Fibroblast of lung (primary cell): ENCODE measurements at regions not wholly inside any gene's neighbourhood (a gene's known extent, or its start where the extent isn't known, plus 50 kb on each side); places are given as distances from the start of the nearest gene placed in this dataset.
"Not testable (repeated sequence)": the region's sequence is repeated elsewhere in the genome, so short reads cannot be mapped to it uniquely, and the experiment has no call there.

Experiments used
- DNase-seq, 2 donors: peaks; one replicate each; pipeline versions ENCODE4 v3.0.0 to v3.0.0-alpha.2; 2010; ENCODE audit warnings: low read depth in 2 of 2
- H2AFZ ChIP-seq: 2 replicates; pipeline ENCODE4 v1.5.1; 2012; ENCODE audit warnings: low read length, control low read depth, inconsistent platforms
- H3K27ac ChIP-seq: 2 replicates; pipeline ENCODE4 v1.5.1; 2011; ENCODE audit warnings: low read length, control low read depth; ENCODE audit not compliant: insufficient read depth
- H3K27me3 ChIP-seq: 2 replicates; pipeline ENCODE4 v1.5.1; 2011; ENCODE audit warnings: mild to moderate bottlenecking, low read length; ENCODE audit not compliant: control insufficient read depth, insufficient read depth
- H3K36me3 ChIP-seq: 2 replicates; pipeline ENCODE4 v1.5.1; 2011; ENCODE audit warnings: low read length; ENCODE audit not compliant: control insufficient read depth, insufficient read depth
- H3K4me1 ChIP-seq: 2 replicates; pipeline ENCODE4 v1.5.1; 2011; ENCODE audit warnings: low read length; ENCODE audit not compliant: control insufficient read depth, insufficient read depth; ENCODE audit errors: extremely low read depth
- H3K4me2 ChIP-seq: 2 replicates; pipeline ENCODE4 v1.5.1; 2011; ENCODE audit warnings: low read length, control low read depth; ENCODE audit not compliant: insufficient read depth; ENCODE audit errors: extremely low read depth
- H3K4me3 ChIP-seq, 4 experiments: fragments of 200-600 bp in 1 of 4; sonication (generic) in 1 of 4; replicated peaks in 1 of 4; 2 replicates each; pipeline ENCODE4 v1.5.1; 2011 to 2016; ENCODE audit warnings: low read length in 4 of 4, low read depth in 3 of 4, mild to moderate bottlenecking in 3 of 4, control low read depth in 2 of 4, inconsistent platforms in 1 of 4, mixed read lengths in 1 of 4; ENCODE audit not compliant: insufficient read depth in 1 of 4; ENCODE audit errors: control extremely low read depth in 1 of 4
- H3K79me2 ChIP-seq: 2 replicates; pipeline ENCODE4 v1.5.1; 2012; ENCODE audit warnings: mild to moderate bottlenecking, low read length, inconsistent platforms; ENCODE audit not compliant: control insufficient read depth, insufficient read depth
- H3K9ac ChIP-seq: 2 replicates; pipeline ENCODE4 v1.5.1; 2011; ENCODE audit warnings: mild to moderate bottlenecking, low read length, control low read depth; ENCODE audit not compliant: insufficient read depth
- H3K9me3 ChIP-seq: 2 replicates; pipeline ENCODE4 v1.5.1; 2012; ENCODE audit warnings: low read depth, low read length; ENCODE audit not compliant: control insufficient read depth, insufficient read depth
- H4K20me1 ChIP-seq: 2 replicates; pipeline ENCODE4 v1.5.1; 2011; ENCODE audit warnings: low read length; ENCODE audit not compliant: control insufficient read depth, insufficient read depth; ENCODE audit errors: extremely low read depth
- CTCF ChIP-seq, 2 donors: IDR thresholded peaks in 1 of 2; conservative IDR thresholded peaks in 1 of 2; 1 replicate in 1 of 2; 2 replicates in 1 of 2; pipeline ENCODE4 v1.5.1; 2011 to 2012; ENCODE audit warnings: low read length in 2 of 2, control low read depth in 1 of 2, inconsistent platforms in 1 of 2, low read depth in 1 of 2, mild to moderate bottlenecking in 1 of 2
- EZH2 ChIP-seq: IDR thresholded peaks from 2 replicates; pipeline ENCODE4 v1.5.1; 2012; ENCODE audit warnings: low read length, control low read depth, mild to moderate bottlenecking; ENCODE audit errors: missing control alignments

GRCh38 chr20:22523128-22523498 is 61.3 kb downstream of the FOXA2 start:
- no peak overlapping the region for H3K4me2 ChIP-seq
- no peak overlapping the region for H3K9ac ChIP-seq
- H3K4me3 ChIP-seq: no peak overlapping the region
- no peaks in the 10 kb centered on the region for H3K4me1 ChIP-seq
- no peaks in the 10 kb centered on the region for H3K36me3 ChIP-seq
- H3K9me3 ChIP-seq: no peaks in the 10 kb centered on the region
- H2AFZ ChIP-seq: no peak overlapping the region
- no peaks in the 10 kb centered on the region for H4K20me1 ChIP-seq
- H3K27ac ChIP-seq: no peak overlapping the region
- TF ChIP-seq EZH2: no peak
- TF ChIP-seq CTCF (conservative IDR thresholded peaks at IDR 0.05 in 1 of 2, IDR thresholded peaks at IDR 0.05 in 1 of 2; ENCODE audit: low read depth in 1 of 2, low read length in 2 of 2): no peak
- DNase-seq: no peak
- no peaks in the 10 kb centered on the region for H3K27me3 ChIP-seq
- no peaks in the 10 kb centered on the region for H3K79me2 ChIP-seq

GRCh38 chr20:22522701-22523100 is 61.7 kb downstream of the FOXA2 start:
- Histone ChIP-seq H3K27me3 (no peaks in the 10 kb centered on the region), H3K9ac (no peak overlapping the region), H3K27ac (no peak overlapping the region), H3K36me3 (no peaks in the 10 kb centered on the region), H3K4me3 (no peak overlapping the region), H4K20me1 (no peaks in the 10 kb centered on the region), H3K4me2 (no peak overlapping the region), H3K79me2 (no peaks in the 10 kb centered on the region), H2AFZ (no peak overlapping the region), H3K9me3 (no peaks in the 10 kb centered on the region), H3K4me1 (no peaks in the 10 kb centered on the region)
- DNase-seq: no peak
- TF ChIP-seq CTCF (conservative IDR thresholded peaks at IDR 0.05 in 1 of 2, IDR thresholded peaks at IDR 0.05 in 1 of 2; ENCODE audit: low read depth in 1 of 2, low read length in 2 of 2) (no peak), EZH2 (no peak)

GRCh38 chr20:22521940-22522339 is 62.4 kb downstream of the FOXA2 start:
- H3K9ac ChIP-seq, DNase-seq, H3K4me2 ChIP-seq, H2AFZ ChIP-seq, H3K36me3 ChIP-seq, H4K20me1 ChIP-seq, H3K4me3 ChIP-seq, H3K9me3 ChIP-seq, H3K27ac ChIP-seq, H3K79me2 ChIP-seq, H3K4me1 ChIP-seq, H3K27me3 ChIP-seq: not testable (repeated sequence)

- Histone ChIP-seq H3K36me3 (no peaks in the 10 kb centered on the region), H3K9me3 (no peaks in the 10 kb centered on the region), H3K27ac (no peak overlapping the region), H3K79me2 (no peaks in the 10 kb centered on the region), H3K9ac (no peak overlapping the region), H2AFZ (no peak overlapping the region), H3K4me3 (no peak overlapping the region), H3K4me1 (no peaks in the 10 kb centered on the region), H3K27me3 (no peaks in the 10 kb centered on the region), H3K4me2 (no peak overlapping the region), H4K20me1 (no peaks in the 10 kb centered on the region)
- TF ChIP-seq CTCF (conservative IDR thresholded peaks at IDR 0.05 in 1 of 2, IDR thresholded peaks at IDR 0.05 in 1 of 2; ENCODE audit: low read depth in 1 of 2, low read length in 2 of 2): no peak
- no peak for TF ChIP-seq EZH2
- no peak for DNase-seq
Observed at GRCh38 chr20:22520381-22520780, 64.0 kb downstream of the FOXA2 start.
